ENCODE measurements at regions not wholly inside any gene's neighbourhood (a gene's known extent, or its start where the extent isn't known, plus 50 kb on each side); places are given as distances from the start of the nearest gene placed in this dataset.

GRCh38 chr1:233477359-233477758 is 136.5 kb upstream of the KCNK1 start:
- Mint-ChIP-seq H3K4me3 (no peak overlapping the region), H3K36me3 (no peaks in the 10 kb centered on the region), H3K9me3 (peaks cover 10% of the 10 kb centered on the region), H3K27ac (no peak overlapping the region), H3K4me1 (no peaks in the 10 kb centered on the region), H3K27me3 (ENCODE audit: low read depth) (peaks cover 4% of the 10 kb centered on the region)
- DNase-seq (ENCODE audit: low spot score in 2 of 2, unreplicated experiment in 2 of 2), result no peak
- TF ChIP-seq CTCF (IDR thresholded peaks at IDR 0.05; ENCODE audit: unreplicated experiment), result no peak

- DNase-seq (ENCODE audit: low spot score in 2 of 2, unreplicated experiment in 2 of 2), result no peak
- no peaks in the 10 kb centered on the region for H3K4me1 Mint-ChIP-seq
- no peak for TF ChIP-seq CTCF (IDR thresholded peaks at IDR 0.05; ENCODE audit: unreplicated experiment)
- H3K4me3 Mint-ChIP-seq, result no peak overlapping the region
- no peak overlapping the region for H3K27ac Mint-ChIP-seq
- H3K9me3 Mint-ChIP-seq, result peaks cover under 1% of the 10 kb centered on the region
- no peaks in the 10 kb centered on the region for H3K36me3 Mint-ChIP-seq
- peaks cover 6% of the 10 kb centered on the region for H3K27me3 Mint-ChIP-seq (ENCODE audit: low read depth)
Measured at GRCh38 chr1:233478611-233479010, 135.3 kb upstream of the KCNK1 start.

- H3K4me3 Mint-ChIP-seq, result no peak overlapping the region
- H3K27ac Mint-ChIP-seq, result no peak overlapping the region
- H3K27me3 Mint-ChIP-seq (ENCODE audit: low read depth), result peaks cover 9% of the 10 kb centered on the region
- H3K36me3 Mint-ChIP-seq, result no peaks in the 10 kb centered on the region
- TF ChIP-seq CTCF (IDR thresholded peaks at IDR 0.05; ENCODE audit: unreplicated experiment), result no peak
- no peak for DNase-seq (ENCODE audit: low spot score in 2 of 2, unreplicated experiment in 2 of 2)
- no peaks in the 10 kb centered on the region for H3K9me3 Mint-ChIP-seq
- H3K4me1 Mint-ChIP-seq, result no peaks in the 10 kb centered on the region
Measured at GRCh38 chr1:233479110-233479890, 134.6 kb upstream of the KCNK1 start.

GRCh38 chr1:233480198-233480597 is 133.7 kb upstream of the KCNK1 start:
- no peak for TF ChIP-seq CTCF (IDR thresholded peaks at IDR 0.05; ENCODE audit: unreplicated experiment)
- peaks cover 9% of the 10 kb centered on the region for H3K27me3 Mint-ChIP-seq (ENCODE audit: low read depth)

GRCh38 chr1:233482388-233482787 is 131.5 kb upstream of the KCNK1 start:
- Mint-ChIP-seq H3K4me1 (no peaks in the 10 kb centered on the region), H3K36me3 (no peaks in the 10 kb centered on the region), H3K4me3 (no peak overlapping the region), H3K9me3 (no peaks in the 10 kb centered on the region), H3K27ac (no peak overlapping the region), H3K27me3 (ENCODE audit: low read depth) (peaks cover 5% of the 10 kb centered on the region)
- no peak for TF ChIP-seq CTCF (IDR thresholded peaks at IDR 0.05; ENCODE audit: unreplicated experiment)
- DNase-seq (ENCODE audit: low spot score in 2 of 2, unreplicated experiment in 2 of 2), result no peak

More at GRCh38 chr1:233480198-233480597, 133.7 kb upstream of the KCNK1 start:
- H3K9me3 Mint-ChIP-seq, result no peaks in the 10 kb centered on the region
- H3K4me3 Mint-ChIP-seq, result no peak overlapping the region
- H3K27ac Mint-ChIP-seq, result no peak overlapping the region
- no peaks in the 10 kb centered on the region for H3K36me3 Mint-ChIP-seq
- no peak for DNase-seq (ENCODE audit: low spot score in 2 of 2, unreplicated experiment in 2 of 2)
- H3K4me1 Mint-ChIP-seq, result no peaks in the 10 kb centered on the region

Data from mesothelial cell of epicardium (in vitro differentiated cells).